HCT116 (cell line): ENCODE measurements at regions not wholly inside any gene's neighbourhood (a gene's known extent, or its start where the extent isn't known, plus 50 kb on each side); places are given as distances from the start of the nearest gene placed in this dataset.
"Not testable (repeated sequence)": the region's sequence is repeated elsewhere in the genome, so short reads cannot be mapped to it uniquely, and the experiment has no call there.

Experiments
- ATAC-seq: fragments of 200-7000 bp; cut with Tn5 transposase; 2 replicates; pipeline ENCODE4 v1.9.1; 2020; ENCODE audit warnings: mild to moderate bottlenecking, moderate library complexity
- BruUV-seq: library from RNA; stranded (reverse); fragments of 400-500 nt; replicated peaks from 2 replicates; lab custom pipeline; 2021; lab: Mats Ljungman, UMichigan
- CTCF ChIA-PET: fragments of 300-600 bp; sonication (Branson Sonifier 250); formaldehyde crosslinking; loops from one replicate; lab custom pipeline; 2021; ENCODE audit warnings: antibody characterized with exemption; lab: Charles Lee
- POLR2A ChIA-PET: fragments of 300-600, 350-600 bp; sonication (Branson Sonifier 250); formaldehyde crosslinking; loops from one replicate; lab custom pipeline; 2021; ENCODE audit warnings: antibody characterized with exemption; lab: Charles Lee
- RAD21 ChIA-PET, 2 experiments: fragments of 300-600 bp; sonication (Branson Sonifier 250); formaldehyde crosslinking; loops; one replicate each; lab custom pipeline; 2023; ENCODE audit warnings: low total read pairs in 2 of 2; ENCODE audit not compliant: uncharacterized antibody in 2 of 2, unreplicated experiment in 2 of 2, low non-redundant PET in 1 of 2; lab: Charles Lee
- DNase-seq: peaks from one replicate; pipeline ENCODE4 v3.0.0-alpha.2; 2010; ENCODE audit warnings: low read depth, low spot score
- H2AFZ ChIP-seq: fragments of 200-600 bp; shearing (Covaris generic), sonication (generic); 2 replicates; pipeline ENCODE4 v1.6.1; 2017; ENCODE audit warnings: low read depth, mixed run types, mixed read lengths, antibody characterized with exemption, low read length; ENCODE audit not compliant: poor library complexity, severe bottlenecking
- H3K27ac ChIP-seq: 2 replicates; pipeline ENCODE4 v1.5.1; 2012; ENCODE audit warnings: low read depth, low read length
- H3K27me3 ChIP-seq: fragments of 200-600 bp; sonication (generic); 2 replicates; pipeline ENCODE4 v1.6.1; 2016; ENCODE audit warnings: mixed run types, low read length, mixed read lengths; ENCODE audit not compliant: insufficient read depth
- H3K36me3 ChIP-seq, 2 experiments: fragments of 200-500 bp in 1 of 2; fragments of 200-600 bp in 1 of 2; sonication (Bioruptor generic) in 1 of 2; sonication (generic) in 1 of 2; 2 replicates each; pipeline versions ENCODE4 v1.5.1 to v1.6.1; 2014 to 2016; ENCODE audit warnings: low read length in 2 of 2, inconsistent platforms in 1 of 2, mixed read lengths in 1 of 2, mixed run types in 1 of 2; ENCODE audit not compliant: insufficient read depth in 2 of 2, control insufficient read depth in 1 of 2
- H3K4me1 ChIP-seq, 2 experiments: fragments of 200-600 bp in 1 of 2; sonication (generic) in 1 of 2; 2 replicates each; pipeline versions ENCODE4 v1.5.1 to v1.6.1; 2012 to 2017; ENCODE audit warnings: low read length in 2 of 2, inconsistent platforms in 1 of 2, mild to moderate bottlenecking in 1 of 2, mixed read lengths in 1 of 2, mixed run types in 1 of 2, moderate library complexity in 1 of 2; ENCODE audit not compliant: insufficient read depth in 2 of 2, control insufficient read depth in 1 of 2
- H3K4me2 ChIP-seq: fragments of 200-600 bp; sonication (generic); 2 replicates; pipeline ENCODE4 v1.6.1; 2017; ENCODE audit warnings: mixed run types, low read length, mixed read lengths
- H3K4me3 ChIP-seq, 2 experiments: fragments of 200-600 bp in 1 of 2; sonication (generic) in 1 of 2; replicated peaks in 1 of 2; 2 replicates each; pipeline ENCODE4 v1.5.1; 2011 to 2016; ENCODE audit warnings: low read length in 2 of 2, control low read depth in 1 of 2, low read depth in 1 of 2, mild to moderate bottlenecking in 1 of 2, mixed read lengths in 1 of 2, mixed run types in 1 of 2
- H3K79me2 ChIP-seq: fragments of 200-600 bp; sonication (generic); 2 replicates; pipeline ENCODE4 v1.6.1; 2017; ENCODE audit warnings: mild to moderate bottlenecking, mixed run types, low read length, moderate library complexity, mixed read lengths; ENCODE audit not compliant: insufficient read depth
- H3K9ac ChIP-seq: fragments of 200-600 bp; sonication (generic); 2 replicates; pipeline ENCODE4 v1.6.1; 2016; ENCODE audit warnings: low read length, mixed read lengths
- H3K9me2 ChIP-seq: fragments of 200-600 bp; sonication (generic), shearing (Covaris generic); 2 replicates; pipeline ENCODE4 v1.6.1; 2017; ENCODE audit warnings: mixed run types, mild to moderate bottlenecking, moderate library complexity; ENCODE audit not compliant: insufficient read depth
- H3K9me3 ChIP-seq, 2 experiments: fragments of 200-500 bp in 1 of 2; fragments of 200-600 bp in 1 of 2; sonication (Bioruptor generic) in 1 of 2; sonication (generic) in 1 of 2; 2 replicates each; pipeline ENCODE4 v1.6.1; 2014 to 2017; ENCODE audit warnings: low read length in 2 of 2, mixed read lengths in 2 of 2, inconsistent platforms in 1 of 2, low read depth in 1 of 2, mild to moderate bottlenecking in 1 of 2, mixed run types in 1 of 2, moderate library complexity in 1 of 2; ENCODE audit not compliant: control insufficient read depth in 1 of 2, insufficient read depth in 1 of 2
- H4K20me1 ChIP-seq: fragments of 200-600 bp; sonication (generic), shearing (Covaris generic); 2 replicates; pipeline ENCODE4 v1.6.1; 2017; ENCODE audit warnings: mixed run types, mild to moderate bottlenecking, moderate library complexity; ENCODE audit not compliant: insufficient read depth
- CTCF ChIP-seq, 3 experiments: fragments of 200-600 bp in 1 of 3; sonication (generic) in 1 of 3; IDR thresholded peaks in 2 of 3; conservative IDR thresholded peaks in 1 of 3; 2 replicates each; pipeline ENCODE4 v1.5.1; 2012 to 2017; ENCODE audit warnings: low read depth in 2 of 3, low read length in 2 of 3, antibody characterized with exemption in 1 of 3, borderline replicate concordance in 1 of 3, control low read depth in 1 of 3, mild to moderate bottlenecking in 1 of 3, mixed read lengths in 1 of 3, mixed run types in 1 of 3, moderate library complexity in 1 of 3; ENCODE audit not compliant: insufficient read depth in 1 of 3
- ELF1 ChIP-seq: IDR thresholded peaks from 2 replicates; pipeline ENCODE4 v1.6.1; 2012; ENCODE audit warnings: low read depth, borderline replicate concordance
- EZH2 ChIP-seq: fragments of 200-600 bp; sonication (generic); IDR thresholded peaks from 2 replicates; pipeline ENCODE4 v1.6.1; 2017; ENCODE audit warnings: antibody characterized with exemption, mixed run types
- EZH2phosphoT487 ChIP-seq: fragments of 200-600 bp; IDR thresholded peaks from 2 replicates; pipeline ENCODE4 v1.6.1; 2018; ENCODE audit warnings: antibody characterized with exemption, borderline replicate concordance
- JUND ChIP-seq: IDR thresholded peaks from 2 replicates; pipeline ENCODE4 v1.6.1; 2012
- POLR2A ChIP-seq: IDR thresholded peaks from 2 replicates; pipeline ENCODE4 v1.7.0; 2011; ENCODE audit warnings: borderline replicate concordance; ENCODE audit not compliant: insufficient read depth, insufficient read length; ENCODE audit errors: extremely low read depth
- POLR2AphosphoS5 ChIP-seq: IDR thresholded peaks from 2 replicates; pipeline ENCODE4 v1.6.1; 2011; ENCODE audit warnings: mild to moderate bottlenecking, low read depth, low read length, moderate library complexity
- REST ChIP-seq: IDR thresholded peaks from 2 replicates; pipeline ENCODE4 v1.6.1; 2012; ENCODE audit warnings: low read depth
- SIN3A ChIP-seq: IDR thresholded peaks from 2 replicates; pipeline ENCODE4 v1.6.1; 2012; ENCODE audit warnings: low read depth
- SP1 ChIP-seq: IDR thresholded peaks from 2 replicates; pipeline ENCODE4 v1.6.1; 2012; ENCODE audit warnings: low read depth
- intact Hi-C: fragments of 100-400 bp; cut with micrococcal nuclease; formaldehyde crosslinking; loops from 2 replicates; pipeline ENCODE4 v1.10.0; 2022
- TF ChIP-seq, protein P1 (sequence below): IDR thresholded peaks from 2 replicates; pipeline ENCODE4 v1.6.1; 2012

GRCh38 chr10:45144326-45145070, 143.8 kb downstream of the ZNF22 start:
- no peak overlapping the region for H3K4me2 ChIP-seq
- POLR2A ChIA-PET, result no interaction called here
- no peak overlapping the region for H3K4me3 ChIP-seq
- H3K79me2 ChIP-seq, result no peaks in the 10 kb centered on the region
- no peak overlapping the region for H3K9ac ChIP-seq
- BruUV-seq, result no TSS peak
- RAD21 ChIA-PET, result no interaction called here
- H2AFZ ChIP-seq, result no peak overlapping the region
- CTCF ChIA-PET, result no interaction called here
- H3K9me3 ChIP-seq, result no peaks in the 10 kb centered on the region
- no peaks in the 10 kb centered on the region for H4K20me1 ChIP-seq
- no peak for DNase-seq
- peaks cover 13% of the 10 kb centered on the region; the same call in 1 of the 2 replicates for H3K27me3 ChIP-seq
- no peaks in the 10 kb centered on the region for H3K9me2 ChIP-seq
- H3K4me1 ChIP-seq, result no peaks in the 10 kb centered on the region
- TF ChIP-seq SIN3A (no peak), EZH2phosphoT487 (no peak), EZH2 (no peak), JUND (no peak), REST (no peak), SP1 (no peak), POLR2A (no peak), CTCF (IDR thresholded peaks at IDR 0.05 in 2 of 3, conservative IDR thresholded peaks at IDR 0.05 in 1 of 3; ENCODE audit: borderline replicate concordance in 1 of 3, insufficient read depth in 1 of 3, low read depth in 2 of 3, low read length in 2 of 3) (no peak), ELF1 (no peak), POLR2AphosphoS5 (no peak)
- TF ChIP-seq, protein P1, sequence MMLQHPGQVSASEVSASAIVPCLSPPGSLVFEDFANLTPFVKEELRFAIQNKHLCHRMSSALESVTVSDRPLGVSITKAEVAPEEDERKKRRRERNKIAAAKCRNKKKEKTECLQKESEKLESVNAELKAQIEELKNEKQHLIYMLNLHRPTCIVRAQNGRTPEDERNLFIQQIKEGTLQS, result no peak
- TF ChIP-seq, all 23 proteins: peak for 0
- no peaks in the 10 kb centered on the region for H3K36me3 ChIP-seq
- no peak for ATAC-seq
- H3K27ac ChIP-seq, result no peak overlapping the region
- intact Hi-C loops, result no loop called here

- BruUV-seq, H3K27ac ChIP-seq, H3K36me3 ChIP-seq, H2AFZ ChIP-seq, intact Hi-C loops, H3K4me3 ChIP-seq, ATAC-seq, H3K4me1 ChIP-seq, H3K4me2 ChIP-seq, POLR2A ChIA-PET, DNase-seq, H3K9me3 ChIP-seq, H3K79me2 ChIP-seq, RAD21 ChIA-PET, H4K20me1 ChIP-seq, CTCF ChIA-PET, H3K9me2 ChIP-seq, H3K9ac ChIP-seq: not testable (repeated sequence)
- peaks cover 13% of the 10 kb centered on the region; the same call in 1 of the 2 replicates for H3K27me3 ChIP-seq
Observed at GRCh38 chr10:45145143-45145542, 144.4 kb downstream of the ZNF22 start.
